Forelimb muscle (tissue), 1 donor: ENCODE measurements at regions not wholly inside any gene's neighbourhood (a gene's known extent, or its start where the extent isn't known, plus 50 kb on each side); places are given as distances from the start of the nearest gene placed in this dataset.
"Not testable (repeated sequence)": the region's sequence is repeated elsewhere in the genome, so short reads cannot be mapped to it uniquely, and the experiment has no call there.

ENCODE experiments used
- DNase-seq: peaks from one replicate; pipeline ENCODE4 v3.0.0-alpha.2; 2013; ENCODE audit warnings: low read depth

DNA sequence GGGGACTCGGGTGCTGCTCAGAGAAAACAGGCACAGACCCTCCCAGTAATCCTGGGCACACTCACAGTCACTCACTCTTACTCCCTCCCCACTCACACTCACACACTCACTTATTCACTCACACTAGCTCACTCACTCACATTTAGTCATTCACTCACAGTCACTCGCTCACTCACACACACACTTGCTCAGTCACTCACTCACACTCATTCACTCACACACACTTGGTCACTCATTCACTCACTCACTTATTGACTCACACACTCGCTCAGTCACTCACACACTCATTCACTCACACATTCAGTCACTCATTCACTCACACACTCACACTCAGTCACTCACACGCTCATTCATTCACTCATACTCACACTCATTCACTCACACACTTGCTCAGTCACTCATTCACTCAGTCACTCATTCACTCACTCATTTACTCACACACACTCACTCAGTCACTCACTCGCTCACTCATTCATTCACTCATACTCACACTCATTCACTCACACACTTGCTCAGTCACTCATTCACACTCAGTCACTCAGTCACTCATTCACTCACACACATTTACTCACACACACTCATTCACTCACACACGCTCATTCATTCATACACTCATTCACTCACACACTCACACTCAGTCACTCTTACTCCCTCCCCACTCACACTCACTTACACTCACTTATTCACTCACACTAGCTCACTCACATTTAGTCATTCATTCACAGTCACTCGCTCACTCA is 164.2 kb upstream of the C1orf174 start:
- DNase-seq: no peak

DNA sequence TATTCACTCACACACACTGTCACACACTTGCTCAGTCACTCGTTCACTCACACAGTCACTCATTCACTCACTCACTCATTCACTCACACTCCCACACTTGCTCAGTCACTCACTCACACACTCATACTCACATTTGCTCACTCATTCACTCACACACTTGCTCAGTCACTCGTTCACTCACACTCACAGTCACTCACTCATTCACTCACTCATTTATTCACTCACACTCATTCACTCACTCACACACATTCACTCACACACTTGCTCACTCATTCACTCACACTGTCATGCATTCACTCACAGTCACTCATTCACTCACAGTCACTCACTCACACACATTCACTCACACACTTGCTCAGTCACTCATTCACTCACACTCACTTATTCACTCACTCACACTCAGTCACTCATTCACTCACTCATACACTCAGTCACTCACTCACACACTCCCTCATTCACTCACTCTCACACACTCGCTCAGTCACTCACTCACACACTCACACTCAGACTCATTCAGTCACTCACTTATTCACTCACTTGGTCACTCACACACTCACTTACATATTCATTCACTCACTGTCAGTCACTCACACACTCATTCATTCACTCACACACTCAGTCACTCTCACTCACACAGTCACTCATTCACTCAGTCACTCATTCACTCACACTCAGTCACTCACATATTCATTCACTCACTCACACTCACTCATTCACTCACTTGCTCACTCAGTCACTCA is 167.0 kb upstream of the C1orf174 start:
- DNase-seq: no peak

DNA sequence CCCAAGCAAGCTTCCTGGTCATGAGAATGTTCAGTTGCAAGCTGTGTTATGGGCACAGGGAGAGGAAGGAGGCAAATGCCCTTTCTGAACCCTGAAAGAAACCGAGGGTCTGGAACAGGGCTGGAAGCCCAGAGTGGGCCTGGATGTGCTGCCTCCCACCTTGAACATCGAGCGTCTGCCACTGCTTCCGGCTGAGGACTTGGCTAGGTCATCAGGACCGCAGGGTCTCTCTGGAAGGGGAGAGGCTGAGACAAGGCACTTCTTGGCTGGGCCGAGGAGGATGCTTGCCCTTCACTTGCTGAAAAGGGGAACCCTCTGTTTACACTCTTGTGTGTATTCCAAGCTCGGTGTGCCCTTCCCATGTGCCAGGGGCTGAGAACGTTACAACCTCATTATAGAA is 168.0 kb upstream of the C1orf174 start:
- no peak for DNase-seq

DNA sequence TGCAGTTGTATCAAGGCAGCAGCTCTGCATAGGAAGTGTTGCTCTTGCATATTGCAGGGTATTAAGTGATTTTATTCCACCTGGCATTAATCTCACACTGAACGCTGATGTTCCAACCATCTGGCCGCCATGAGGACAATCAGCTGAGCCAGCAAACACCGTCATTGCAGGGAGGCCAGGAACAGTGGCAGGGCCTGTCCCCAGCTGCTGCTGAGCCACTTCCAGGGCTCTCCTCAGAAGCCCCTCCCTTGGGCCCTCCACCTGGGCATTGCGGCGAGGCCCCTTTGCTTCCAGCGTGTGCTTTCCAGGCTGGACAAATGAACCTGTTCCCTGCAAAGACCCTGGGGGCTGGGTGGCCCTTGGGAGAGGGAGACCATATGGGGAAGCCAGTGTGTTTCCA is 171.6 kb upstream of the C1orf174 start:
- no peak for DNase-seq

DNA sequence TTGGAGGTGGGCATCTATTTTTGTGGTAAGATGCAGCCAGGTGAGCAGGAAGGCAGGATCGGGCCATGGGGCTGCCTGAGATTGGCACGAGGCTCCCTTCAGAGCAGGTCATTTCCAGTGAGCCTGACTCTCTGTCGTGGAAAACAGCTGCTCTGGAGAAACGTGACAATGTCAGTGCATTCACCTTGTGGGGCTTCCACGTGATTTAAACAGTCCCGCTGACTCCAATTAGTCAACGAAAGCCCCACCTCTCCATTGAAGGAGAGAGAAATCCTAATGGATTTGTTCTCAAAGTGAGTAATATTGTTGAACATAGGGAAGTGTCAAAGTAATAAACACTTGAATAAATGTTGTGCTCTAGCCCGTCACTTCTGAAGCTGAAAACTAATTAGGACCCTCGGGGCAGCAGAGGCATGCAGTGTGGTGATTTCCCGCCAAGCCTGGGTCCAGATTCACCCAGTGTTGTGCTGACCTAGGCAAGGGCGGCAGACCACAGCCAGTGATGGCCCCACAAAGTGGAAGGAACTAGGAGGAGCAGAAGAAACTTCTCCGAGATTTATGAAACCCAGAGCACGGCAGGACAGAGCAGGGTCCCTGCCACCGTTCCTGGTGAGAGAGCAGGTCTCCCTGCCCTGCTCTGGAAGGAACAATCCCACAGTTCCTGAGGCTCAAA is 172.5 kb upstream of the C1orf174 start:
- DNase-seq: no peak

DNA sequence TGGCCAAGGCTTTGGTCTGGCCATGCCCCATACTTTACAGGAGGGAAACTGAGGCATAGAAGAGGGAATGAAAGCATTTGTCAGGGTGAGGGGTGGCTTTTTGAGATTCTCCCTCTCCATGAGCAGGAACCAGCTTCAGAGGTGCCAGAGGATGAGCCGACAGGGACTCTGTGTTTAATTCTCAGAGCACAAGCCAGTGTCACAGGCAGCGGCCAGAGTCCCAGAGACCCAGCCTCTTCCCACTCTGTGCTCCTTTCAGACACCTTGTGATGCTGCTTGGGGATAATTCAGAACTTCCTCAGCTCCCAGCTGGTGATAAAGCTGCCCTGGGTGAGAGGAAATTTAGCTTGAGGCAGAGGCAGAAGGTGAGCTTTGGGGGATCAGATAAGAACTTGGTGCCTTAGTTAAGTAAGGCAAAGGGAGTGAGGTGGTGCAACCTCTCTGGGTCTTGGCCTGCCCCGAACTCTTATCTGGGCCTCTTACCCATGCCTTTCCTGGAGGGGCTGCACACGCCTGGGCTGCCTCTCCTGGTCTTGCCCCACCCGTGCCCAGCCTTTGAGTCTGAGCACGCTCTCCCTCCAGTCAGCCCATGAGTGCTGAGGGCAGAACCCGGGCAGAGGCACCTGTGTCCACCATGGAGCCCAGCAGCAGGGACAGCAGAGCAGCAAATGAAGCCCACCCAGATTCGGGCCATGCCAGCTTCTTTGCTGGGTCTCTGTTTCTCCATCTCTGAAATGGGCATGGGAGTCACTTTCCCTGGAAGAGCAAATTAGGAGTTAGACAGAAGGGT is 175.6 kb upstream of the C1orf174 start:
- DNase-seq: no peak

DNA sequence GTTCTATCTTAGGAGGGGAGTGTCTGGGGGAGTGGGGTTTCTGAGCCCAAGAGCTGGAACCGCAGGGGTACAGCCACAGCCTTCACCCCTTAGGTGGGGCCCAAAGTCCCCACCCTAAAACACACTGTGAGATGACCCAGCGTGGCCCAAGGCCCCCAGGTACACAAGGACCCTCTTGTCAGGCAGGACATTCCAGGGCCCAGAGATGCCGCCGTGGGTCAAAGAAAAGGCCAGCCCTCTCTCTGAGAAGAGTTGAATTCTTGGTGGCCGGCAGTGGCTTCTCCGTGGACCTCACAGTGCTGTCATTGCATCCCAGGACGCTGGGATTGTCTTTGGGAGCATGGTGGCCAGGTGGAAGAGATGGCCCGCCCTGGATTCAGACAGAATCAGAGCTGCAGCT is 176.3 kb upstream of the C1orf174 start:
- DNase-seq: no peak

DNA sequence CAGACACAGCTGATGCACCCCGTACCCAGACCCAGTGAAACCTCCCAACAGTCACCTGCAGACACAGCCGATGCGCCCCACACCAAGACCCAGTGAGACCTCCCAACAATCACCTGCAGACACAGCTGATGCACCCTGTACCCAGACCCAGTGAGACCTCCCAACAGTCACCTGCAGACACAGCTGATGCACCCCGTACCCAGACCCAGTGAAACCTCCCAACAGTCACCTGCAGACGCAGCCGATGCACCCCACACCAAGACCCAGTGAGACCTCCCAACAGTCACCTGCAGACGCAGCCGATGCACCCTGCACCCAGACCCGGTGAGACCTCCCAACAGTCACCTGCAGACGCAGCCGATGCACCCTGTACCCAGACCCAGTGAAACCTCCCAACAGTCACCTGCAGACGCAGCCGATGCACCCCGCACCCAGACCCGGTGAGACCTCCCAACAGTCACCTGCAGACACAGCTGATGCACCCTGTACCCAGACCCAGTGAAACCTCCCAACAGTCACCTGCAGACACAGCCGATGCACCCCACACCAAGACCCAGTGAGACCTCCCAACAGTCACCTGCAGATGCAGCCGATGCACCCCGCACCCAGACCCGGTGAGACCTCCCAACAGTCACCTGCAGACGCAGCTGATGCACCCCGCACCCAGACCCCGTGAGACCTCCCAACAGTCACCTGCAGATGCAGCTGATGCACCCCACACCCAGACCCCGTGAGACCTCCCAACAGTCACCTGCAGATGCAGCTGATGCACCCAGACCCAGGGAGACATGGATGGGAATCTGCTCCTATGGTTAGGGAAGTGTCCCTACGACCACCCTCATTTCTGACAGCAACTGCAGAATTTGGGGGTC is 178.3 kb upstream of the C1orf174 start:
- not testable (repeated sequence) for DNase-seq

DNA sequence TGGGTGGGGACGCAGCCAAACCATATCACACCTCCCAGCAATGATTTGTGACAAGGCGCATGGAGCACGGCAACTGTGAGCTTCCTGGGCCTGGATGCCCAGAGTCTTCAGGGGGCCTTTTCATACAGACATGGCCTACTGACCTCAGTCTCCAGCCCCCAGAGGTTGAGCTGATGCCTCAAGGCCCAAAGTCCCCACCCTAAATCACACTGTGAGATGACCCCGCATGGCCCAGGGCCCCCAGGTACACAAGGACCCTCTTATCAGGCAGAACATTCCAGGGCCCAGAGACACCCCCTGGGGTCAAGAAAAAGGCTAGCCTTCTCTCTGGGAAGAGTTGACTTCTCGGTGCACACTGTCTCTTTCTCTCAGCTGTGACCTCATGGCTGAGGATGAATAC is 179.7 kb upstream of the C1orf174 start:
- no peak for DNase-seq

DNA sequence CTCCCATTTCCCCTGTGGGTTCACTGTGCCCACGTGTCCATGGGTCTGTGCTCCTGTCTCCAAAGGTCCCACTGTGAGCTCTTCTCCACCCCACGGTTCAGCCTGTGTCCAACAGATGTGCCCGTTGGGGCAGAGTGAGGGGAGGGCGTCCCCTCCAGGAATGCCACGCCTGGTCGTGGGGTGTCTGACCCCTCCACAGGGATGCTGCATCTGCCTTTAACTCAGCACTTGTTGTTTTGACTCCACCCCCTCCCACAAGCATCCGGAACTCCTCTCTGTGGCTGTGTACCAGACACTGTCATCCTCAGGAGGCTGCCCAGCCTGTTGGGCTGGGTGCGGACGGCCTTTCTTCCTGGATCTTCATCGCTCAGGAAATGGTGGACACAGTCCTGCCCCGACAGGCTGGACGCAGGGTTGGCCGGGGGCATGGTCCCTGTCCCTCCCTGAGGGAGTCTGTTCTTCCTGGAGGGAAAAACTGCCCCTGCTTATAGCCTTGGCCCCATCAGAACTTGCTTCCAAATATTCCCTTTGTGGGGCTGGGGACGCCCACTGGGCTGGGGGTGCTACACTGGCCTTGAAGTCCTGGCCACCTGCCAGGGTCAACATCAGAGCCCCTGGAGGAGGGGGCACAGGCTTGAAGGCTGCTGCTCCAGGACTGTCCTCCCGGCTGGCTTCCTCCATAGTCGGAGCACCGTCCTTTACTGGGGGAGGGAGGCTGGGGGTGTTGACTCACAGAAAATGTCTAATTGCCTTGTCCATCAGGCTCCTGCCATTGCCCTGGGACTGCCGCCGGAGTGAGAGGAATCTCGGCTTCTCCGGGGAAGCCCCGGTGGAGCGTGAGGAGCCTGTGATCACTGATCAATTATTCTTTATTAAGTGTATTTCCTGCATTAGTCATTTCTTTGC is 182.0 kb upstream of the C1orf174 start:
- DNase-seq: no peak

DNA sequence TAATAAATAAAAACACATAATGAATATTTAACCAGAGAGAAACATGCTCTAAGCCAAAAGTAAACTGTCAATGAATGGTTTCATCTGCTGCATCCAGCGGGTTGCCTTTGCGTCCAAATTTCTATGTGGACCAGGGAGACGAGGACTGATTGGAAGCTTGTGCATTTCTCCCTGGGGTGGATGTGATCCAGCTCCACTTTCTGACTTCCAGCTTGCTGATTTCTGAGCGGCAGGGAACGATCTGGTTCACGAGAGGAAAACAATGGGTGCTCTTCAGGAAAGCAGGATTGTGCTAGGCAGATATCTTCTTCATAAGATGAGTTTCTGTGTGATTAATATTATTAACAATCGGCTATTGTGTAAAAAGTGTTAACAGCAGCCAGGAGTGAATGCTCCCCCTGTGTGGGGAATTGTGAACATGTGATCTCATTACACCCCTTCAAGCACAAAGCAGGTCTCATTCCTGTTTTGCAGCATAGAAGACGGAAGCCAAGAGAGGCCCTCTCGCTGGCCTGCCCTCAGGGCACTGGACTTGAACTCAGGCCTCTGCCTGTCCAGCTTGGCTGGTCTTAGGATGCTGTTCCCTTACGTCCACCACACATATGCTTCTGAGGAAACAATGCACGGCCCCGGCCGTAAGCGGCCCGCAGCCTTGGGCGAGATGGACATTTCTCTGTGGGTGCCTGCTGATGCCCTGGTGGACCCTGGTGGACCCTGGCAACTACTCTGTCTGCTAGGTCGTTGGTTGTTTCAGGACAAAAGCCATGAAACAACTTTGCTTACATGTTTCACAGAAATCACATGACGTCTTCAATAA is 183.4 kb upstream of the C1orf174 start:
- peak; percentile 5 for DNase-seq

DNA sequence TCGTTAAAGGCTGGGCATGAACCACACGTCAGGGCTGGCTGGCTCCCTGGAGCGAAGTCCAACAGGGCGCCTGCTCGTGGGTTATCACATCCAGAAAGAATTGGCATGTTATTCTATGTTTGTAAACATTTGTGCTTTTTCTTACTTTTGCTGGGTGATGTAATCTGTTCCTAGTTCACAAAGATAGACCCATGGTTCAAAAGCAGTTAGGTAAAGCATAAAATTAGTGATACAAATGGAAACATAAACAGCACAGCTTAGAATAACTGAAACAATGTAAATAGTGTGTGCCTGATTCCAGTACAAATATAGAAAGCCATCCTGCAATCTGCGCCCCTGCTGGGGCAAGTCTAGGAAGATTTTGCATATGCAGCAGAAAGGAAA is 184.0 kb upstream of the C1orf174 start:
- DNase-seq: no peak

DNA sequence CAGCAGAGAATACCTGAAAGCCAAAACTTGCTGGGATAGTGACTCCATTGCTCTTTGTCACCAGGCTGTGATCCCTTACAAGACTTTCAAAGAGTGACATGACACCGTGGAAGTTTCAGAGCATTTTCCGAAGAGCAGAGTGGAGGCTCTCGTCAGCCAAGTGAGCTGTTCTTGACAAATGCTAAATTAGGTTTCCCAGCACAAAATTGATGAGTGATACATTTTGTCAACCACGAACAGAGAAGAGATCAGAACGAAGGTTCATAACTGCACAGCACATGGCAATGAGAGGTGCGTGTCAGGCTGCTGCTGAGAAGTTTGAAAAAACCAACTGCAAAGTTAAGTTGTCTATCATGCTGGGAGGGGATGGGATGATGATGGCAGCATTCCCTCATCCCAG is 184.4 kb upstream of the C1orf174 start:
- no peak for DNase-seq

DNA sequence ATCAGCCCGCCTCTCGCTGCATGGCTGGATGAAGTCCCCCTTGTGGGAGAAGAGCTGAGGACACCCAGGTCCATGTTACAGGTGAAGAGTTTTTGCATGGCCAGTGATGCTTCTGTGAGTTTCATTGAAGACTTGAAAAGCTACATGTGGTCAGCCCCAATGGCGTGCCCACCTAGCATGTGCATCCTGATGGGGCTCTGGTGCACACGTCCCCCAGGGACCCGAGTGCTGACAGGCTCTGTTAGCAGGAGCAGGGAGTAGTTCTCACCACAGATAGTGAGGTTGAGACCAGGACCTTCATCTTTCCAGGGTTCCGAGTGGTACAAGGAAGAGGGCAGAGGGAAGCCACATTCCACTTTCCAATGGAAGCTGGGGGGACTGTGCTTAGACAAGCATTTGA is 184.8 kb upstream of the C1orf174 start:
- DNase-seq: no peak

DNA sequence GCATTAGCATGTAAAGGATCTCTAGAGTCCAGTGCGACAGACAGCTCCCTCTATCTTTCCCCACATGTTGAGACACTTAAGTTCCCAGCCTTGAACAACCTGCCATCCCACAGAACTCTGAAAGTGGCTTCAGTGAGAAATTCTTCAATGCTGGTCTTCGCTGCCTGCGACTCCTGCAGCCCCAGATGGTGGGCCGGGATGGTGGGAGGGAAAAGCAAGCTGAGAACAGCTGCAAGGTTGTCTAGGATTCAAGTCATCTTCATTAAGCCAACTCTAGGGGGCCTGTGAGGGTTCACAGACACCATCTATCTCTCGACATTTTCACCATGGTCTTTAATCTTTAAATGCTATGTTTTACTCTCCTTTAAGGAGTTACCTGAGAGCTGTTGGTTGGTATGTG is 185.5 kb upstream of the C1orf174 start:
- no peak for DNase-seq

DNA sequence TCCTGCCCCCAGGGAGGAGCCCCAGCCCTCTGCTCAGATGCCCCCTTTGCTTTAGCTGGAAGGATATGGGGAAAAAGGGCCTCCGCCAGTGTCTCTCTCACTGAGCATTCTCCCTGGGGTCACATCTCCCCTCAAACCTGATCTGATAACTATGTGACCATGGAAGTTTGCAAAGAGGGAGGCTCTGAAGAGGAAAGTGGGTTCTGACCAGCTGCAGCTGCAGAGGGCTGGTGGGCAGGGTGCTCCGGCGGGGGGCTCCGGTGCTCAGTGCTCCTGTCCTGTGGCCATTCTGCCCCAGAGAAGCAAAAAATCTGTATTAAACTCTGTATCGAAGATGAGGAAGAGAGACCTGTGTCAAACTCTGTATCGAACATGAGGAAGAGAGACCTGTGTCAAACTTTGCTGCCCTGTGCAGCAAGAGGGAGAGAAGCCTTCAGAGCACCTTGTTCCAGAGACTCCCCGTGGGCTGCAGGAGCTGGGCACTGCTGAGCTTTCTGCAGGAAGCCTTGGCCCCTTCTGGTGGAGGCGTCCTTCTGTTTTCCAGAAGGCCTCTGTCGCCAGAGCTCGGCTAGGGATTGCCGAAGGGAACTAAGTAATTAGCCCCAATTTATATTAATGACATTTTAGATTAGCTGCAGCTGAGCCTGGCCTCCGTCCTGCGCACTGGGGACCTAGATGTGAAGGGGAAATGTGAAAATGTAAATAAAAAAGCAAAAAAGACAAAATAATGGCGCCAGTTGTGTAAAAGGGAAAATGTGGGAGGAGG is 186.2 kb upstream of the C1orf174 start:
- DNase-seq: no peak

DNA sequence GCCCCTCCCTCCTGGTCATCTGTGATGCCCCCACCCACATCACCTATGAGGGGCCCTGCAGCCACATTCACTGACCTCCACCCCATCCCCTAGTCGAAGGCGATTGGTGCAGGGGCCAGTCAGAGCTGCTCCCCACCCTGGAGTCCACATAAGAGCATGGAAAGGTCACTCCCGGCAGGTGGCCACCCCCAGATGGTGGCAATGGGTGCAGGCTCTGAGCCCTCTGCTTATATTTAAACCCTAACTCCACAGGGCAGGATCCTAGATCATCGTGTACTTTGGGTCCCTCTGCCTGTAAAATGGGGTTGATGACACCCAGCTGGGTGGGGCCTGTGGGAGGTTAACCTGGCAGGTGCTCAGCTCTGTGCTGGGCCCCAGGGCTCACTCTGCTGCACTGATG is 186.8 kb upstream of the C1orf174 start:
- no peak for DNase-seq
